ENCODE measurements at regions not wholly inside any gene's neighbourhood (a gene's known extent, or its start where the extent isn't known, plus 50 kb on each side); places are given as distances from the start of the nearest gene placed in this dataset.

DNA sequence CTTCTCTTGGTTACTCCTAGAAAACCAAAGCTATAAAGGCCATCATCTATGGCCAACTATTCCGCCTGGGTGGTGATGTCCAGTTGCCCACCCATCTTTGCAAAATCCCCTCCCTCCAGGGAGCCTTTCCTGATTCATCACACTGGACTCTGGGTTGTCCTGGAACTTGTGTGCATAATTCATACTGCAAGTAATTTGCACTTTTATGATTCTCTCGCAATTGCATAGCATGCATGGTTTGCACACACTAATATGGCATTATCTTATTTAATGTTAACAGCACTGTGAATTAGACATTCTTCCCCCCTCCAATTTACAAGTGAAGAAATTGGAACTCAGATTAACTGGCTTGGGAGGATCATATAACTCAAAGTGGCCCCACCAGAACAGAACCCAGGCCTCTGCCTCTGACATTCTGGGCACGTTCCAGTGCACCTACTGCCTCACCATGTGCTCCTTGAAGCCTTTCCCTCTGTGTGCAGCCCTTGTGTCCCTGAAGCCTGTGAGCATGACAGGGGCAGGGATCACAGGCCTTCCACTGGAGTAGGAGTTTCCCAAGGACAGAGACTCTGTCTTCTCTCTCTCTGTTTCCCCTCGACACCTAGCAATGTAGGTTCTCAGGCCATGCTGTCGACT, 98.9 kb upstream of the IPO9 start:
- TF ChIP-seq, protein P1, sequence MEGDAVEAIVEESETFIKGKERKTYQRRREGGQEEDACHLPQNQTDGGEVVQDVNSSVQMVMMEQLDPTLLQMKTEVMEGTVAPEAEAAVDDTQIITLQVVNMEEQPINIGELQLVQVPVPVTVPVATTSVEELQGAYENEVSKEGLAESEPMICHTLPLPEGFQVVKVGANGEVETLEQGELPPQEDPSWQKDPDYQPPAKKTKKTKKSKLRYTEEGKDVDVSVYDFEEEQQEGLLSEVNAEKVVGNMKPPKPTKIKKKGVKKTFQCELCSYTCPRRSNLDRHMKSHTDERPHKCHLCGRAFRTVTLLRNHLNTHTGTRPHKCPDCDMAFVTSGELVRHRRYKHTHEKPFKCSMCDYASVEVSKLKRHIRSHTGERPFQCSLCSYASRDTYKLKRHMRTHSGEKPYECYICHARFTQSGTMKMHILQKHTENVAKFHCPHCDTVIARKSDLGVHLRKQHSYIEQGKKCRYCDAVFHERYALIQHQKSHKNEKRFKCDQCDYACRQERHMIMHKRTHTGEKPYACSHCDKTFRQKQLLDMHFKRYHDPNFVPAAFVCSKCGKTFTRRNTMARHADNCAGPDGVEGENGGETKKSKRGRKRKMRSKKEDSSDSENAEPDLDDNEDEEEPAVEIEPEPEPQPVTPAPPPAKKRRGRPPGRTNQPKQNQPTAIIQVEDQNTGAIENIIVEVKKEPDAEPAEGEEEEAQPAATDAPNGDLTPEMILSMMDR (IDR thresholded peaks at IDR 0.05; ENCODE audit: low read depth, low read length): no peak
- TF ChIP-seq EZH2phosphoT487 (IDR thresholded peaks at IDR 0.05; ENCODE audit: low read depth): no peak

Data from OCI-LY3 (cell line).